OCI-LY7 (cell line): ENCODE measurements at regions not wholly inside any gene's neighbourhood (a gene's known extent, or its start where the extent isn't known, plus 50 kb on each side); places are given as distances from the start of the nearest gene placed in this dataset.

Experiments
- BruUV-seq: library from RNA; stranded (reverse); fragments of 400-500 nt; replicated peaks from 2 replicates; lab custom pipeline; 2021; lab: Mats Ljungman, UMichigan
- CTCF ChIA-PET: fragments of 300-600 bp; sonication (Branson Sonifier 250); formaldehyde crosslinking; loops from one replicate; lab custom pipeline; 2022; ENCODE audit warnings: antibody characterized with exemption; ENCODE audit not compliant: unreplicated experiment; lab: Charles Lee
- POLR2A ChIA-PET: fragments of 300-600 bp; sonication (Branson Sonifier 250); formaldehyde crosslinking; loops from one replicate; lab custom pipeline; 2022; ENCODE audit warnings: antibody characterized with exemption; lab: Charles Lee
- DNase-seq: peaks from one replicate; pipeline ENCODE4 v3.0.0-alpha.2; 2015; ENCODE audit warnings: low spot score
- H2AFZ ChIP-seq: fragments of 200-600 bp; sonication (generic), shearing (Covaris generic); 2 replicates; pipeline ENCODE4 v1.6.1; 2014; ENCODE audit warnings: mild to moderate bottlenecking, antibody characterized with exemption, low read length, moderate library complexity
- H3K27ac ChIP-seq: fragments of 200-600 bp; sonication (generic); 2 replicates; pipeline ENCODE4 v1.5.1; 2014; ENCODE audit warnings: mixed run types, low read depth, mild to moderate bottlenecking, moderate library complexity, low read length, inconsistent platforms; ENCODE audit not compliant: poor library complexity, severe bottlenecking
- H3K36me3 ChIP-seq: fragments of 200-600 bp; sonication (generic); 2 replicates; pipeline ENCODE4 v1.6.1; 2014; ENCODE audit warnings: mild to moderate bottlenecking, antibody characterized with exemption, low read length, moderate library complexity, mixed read lengths; ENCODE audit not compliant: insufficient read depth
- H3K4me1 ChIP-seq: fragments of 200-600 bp; sonication (generic); 2 replicates; pipeline ENCODE4 v1.5.1; 2014; ENCODE audit warnings: mild to moderate bottlenecking, low read length; ENCODE audit not compliant: insufficient read depth, poor library complexity, severe bottlenecking
- H3K4me2 ChIP-seq: fragments of 200-600 bp; sonication (generic); 2 replicates; pipeline ENCODE4 v1.6.1; 2014; ENCODE audit warnings: mild to moderate bottlenecking, low read length
- H3K4me3 ChIP-seq: fragments of 200-600 bp; sonication (generic); 2 replicates; pipeline ENCODE4 v1.5.1; 2014; ENCODE audit warnings: mild to moderate bottlenecking, low read depth, low read length; ENCODE audit not compliant: poor library complexity, severe bottlenecking
- H3K79me2 ChIP-seq: fragments of 200-600 bp; sonication (generic); 2 replicates; pipeline ENCODE4 v1.6.1; 2016; ENCODE audit warnings: low read depth, mild to moderate bottlenecking, low read length, moderate library complexity, mixed read lengths; ENCODE audit not compliant: insufficient read depth
- H3K9me2 ChIP-seq: fragments of 200-600 bp; sonication (generic); 2 replicates; pipeline ENCODE4 v1.6.1; 2016; ENCODE audit warnings: mild to moderate bottlenecking, low read length, mixed read lengths; ENCODE audit not compliant: insufficient read depth
- H3K9me3 ChIP-seq: fragments of 200-600 bp; sonication (generic); 2 replicates; pipeline ENCODE4 v1.6.1; 2014; ENCODE audit warnings: mild to moderate bottlenecking, mixed run types, low read length, mixed read lengths
- H4K20me1 ChIP-seq: fragments of 200-600 bp; sonication (generic); 2 replicates; pipeline ENCODE4 v1.6.1; 2014; ENCODE audit warnings: mild to moderate bottlenecking, antibody characterized with exemption, low read length, moderate library complexity, mixed read lengths; ENCODE audit not compliant: insufficient read depth
- EZH2phosphoT487 ChIP-seq: fragments of 200-600 bp; sonication (generic); IDR thresholded peaks from 2 replicates; pipeline ENCODE4 v1.6.1; 2018; ENCODE audit warnings: low read depth, borderline replicate concordance, mild to moderate bottlenecking, mixed run types, antibody characterized with exemption, low read length, moderate library complexity, mixed read lengths
- intact Hi-C: fragments of 100-400 bp; cut with micrococcal nuclease; formaldehyde crosslinking; loops from one replicate; pipeline ENCODE4 v1.10.0; 2022; ENCODE audit not compliant: unreplicated experiment
- TF ChIP-seq, protein P1 (sequence below): fragments of 200-600 bp; sonication (generic); conservative IDR thresholded peaks from 2 replicates; pipeline ENCODE4 v1.5.1; 2014; ENCODE audit warnings: mild to moderate bottlenecking, antibody characterized with exemption, low read length, moderate library complexity, mixed read lengths

DNA sequence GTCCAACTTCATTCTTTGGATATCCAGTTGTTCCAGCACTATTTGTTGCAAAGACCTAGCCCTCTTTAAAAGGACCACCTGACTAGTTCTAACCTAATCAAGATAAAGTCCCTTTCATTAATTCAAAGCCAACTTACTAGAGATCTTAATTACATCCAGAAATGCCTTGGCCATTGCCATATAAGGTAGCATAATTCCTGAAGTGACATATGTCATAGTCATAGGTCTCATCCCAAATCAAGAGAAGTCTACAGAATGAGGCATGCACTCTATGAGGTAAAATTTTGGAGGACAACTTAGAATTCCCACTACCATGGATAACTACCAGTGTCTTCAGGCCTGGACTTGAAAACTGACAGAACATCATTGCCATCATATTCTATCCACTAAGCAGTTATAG lies 420.4 kb upstream of the ID4 start:
- Histone ChIP-seq H3K4me3 (no peak overlapping the region), H3K9me3 (no peaks in the 10 kb centered on the region), H3K4me1 (no peaks in the 10 kb centered on the region), H3K4me2 (no peak overlapping the region), H3K79me2 (no peaks in the 10 kb centered on the region), H3K36me3 (no peaks in the 10 kb centered on the region), H3K9me2 (no peaks in the 10 kb centered on the region), H3K27ac (no peak overlapping the region), H2AFZ (no peak overlapping the region), H4K20me1 (no peaks in the 10 kb centered on the region)
- TF ChIP-seq, protein P1, sequence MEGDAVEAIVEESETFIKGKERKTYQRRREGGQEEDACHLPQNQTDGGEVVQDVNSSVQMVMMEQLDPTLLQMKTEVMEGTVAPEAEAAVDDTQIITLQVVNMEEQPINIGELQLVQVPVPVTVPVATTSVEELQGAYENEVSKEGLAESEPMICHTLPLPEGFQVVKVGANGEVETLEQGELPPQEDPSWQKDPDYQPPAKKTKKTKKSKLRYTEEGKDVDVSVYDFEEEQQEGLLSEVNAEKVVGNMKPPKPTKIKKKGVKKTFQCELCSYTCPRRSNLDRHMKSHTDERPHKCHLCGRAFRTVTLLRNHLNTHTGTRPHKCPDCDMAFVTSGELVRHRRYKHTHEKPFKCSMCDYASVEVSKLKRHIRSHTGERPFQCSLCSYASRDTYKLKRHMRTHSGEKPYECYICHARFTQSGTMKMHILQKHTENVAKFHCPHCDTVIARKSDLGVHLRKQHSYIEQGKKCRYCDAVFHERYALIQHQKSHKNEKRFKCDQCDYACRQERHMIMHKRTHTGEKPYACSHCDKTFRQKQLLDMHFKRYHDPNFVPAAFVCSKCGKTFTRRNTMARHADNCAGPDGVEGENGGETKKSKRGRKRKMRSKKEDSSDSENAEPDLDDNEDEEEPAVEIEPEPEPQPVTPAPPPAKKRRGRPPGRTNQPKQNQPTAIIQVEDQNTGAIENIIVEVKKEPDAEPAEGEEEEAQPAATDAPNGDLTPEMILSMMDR, result no peak
- no peak for TF ChIP-seq EZH2phosphoT487
- no TSS peak for BruUV-seq
- intact Hi-C loops, result no loop called here
- no peak for DNase-seq
- ChIA-PET POLR2A (no interaction called here), CTCF (no interaction called here)

DNA sequence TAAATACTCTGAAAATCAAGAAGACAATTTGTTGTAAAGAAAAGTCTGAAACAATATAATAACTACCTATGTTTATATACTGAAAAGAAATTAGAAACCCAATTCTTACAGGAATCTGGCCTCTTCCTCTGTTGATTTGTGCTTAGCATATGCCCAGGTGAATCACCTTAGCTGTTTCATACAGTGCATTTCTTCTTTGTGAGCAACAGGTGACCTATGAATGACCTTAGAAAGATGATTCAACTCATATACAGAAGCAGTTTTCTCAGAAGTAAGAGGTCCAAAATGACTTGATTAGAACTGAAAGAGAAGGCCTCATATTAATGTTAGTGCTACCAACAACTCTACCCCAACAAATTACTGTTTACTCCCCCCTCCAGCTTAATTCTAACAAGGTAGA lies 419.5 kb upstream of the ID4 start:
- no peak for TF ChIP-seq EZH2phosphoT487
- TF ChIP-seq, protein P1, result no peak
- CTCF ChIA-PET, result no interaction called here
- no peaks in the 10 kb centered on the region for H3K9me2 ChIP-seq
- H3K27ac ChIP-seq, result no peak overlapping the region
- no peaks in the 10 kb centered on the region for H3K36me3 ChIP-seq
- H4K20me1 ChIP-seq, result no peaks in the 10 kb centered on the region
- no peak overlapping the region for H3K4me3 ChIP-seq
- POLR2A ChIA-PET, result no interaction called here
- H3K9me3 ChIP-seq, result no peaks in the 10 kb centered on the region
- no peak overlapping the region for H3K4me2 ChIP-seq
- H3K79me2 ChIP-seq, result no peaks in the 10 kb centered on the region
- H3K4me1 ChIP-seq, result no peaks in the 10 kb centered on the region
- DNase-seq, result no peak
- intact Hi-C loops, result no loop called here
- no peak overlapping the region for H2AFZ ChIP-seq
- BruUV-seq, result no TSS peak

DNA sequence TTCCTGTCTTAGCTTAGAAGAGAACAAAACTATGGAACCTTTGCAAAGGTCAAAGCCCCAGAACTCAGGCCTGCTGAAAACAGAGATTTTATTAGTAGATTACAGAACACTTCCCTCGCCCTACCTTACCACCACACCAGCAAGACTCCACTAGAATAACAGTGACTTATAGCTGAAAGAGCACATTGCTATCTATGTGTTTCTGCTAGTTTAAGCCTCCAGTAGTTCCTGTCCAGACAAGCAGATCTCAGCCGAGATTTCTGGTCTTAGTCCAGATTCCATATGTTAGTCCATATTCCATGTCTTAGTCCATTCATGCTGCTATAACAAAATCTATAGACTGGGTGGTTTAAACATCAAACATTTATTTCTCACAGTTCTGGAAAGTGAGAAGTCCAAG lies 412.3 kb upstream of the ID4 start:
- H3K27ac ChIP-seq, result no peak overlapping the region
- DNase-seq, result no peak
- H3K4me2 ChIP-seq, result no peak overlapping the region
- no TSS peak for BruUV-seq
- ChIA-PET CTCF (no interaction called here), POLR2A (no interaction called here)
- intact Hi-C loops, result no loop called here
- no peak overlapping the region; the same call in 1 of the 2 replicates for H2AFZ ChIP-seq
- no peaks in the 10 kb centered on the region for H3K9me3 ChIP-seq
- H3K36me3 ChIP-seq, result no peaks in the 10 kb centered on the region
- H3K79me2 ChIP-seq, result no peaks in the 10 kb centered on the region
- TF ChIP-seq, protein P1, result no peak
- no peak overlapping the region for H3K4me3 ChIP-seq
- H3K9me2 ChIP-seq, result peaks cover 5% of the 10 kb centered on the region; the same call in 1 of the 2 replicates
- H4K20me1 ChIP-seq, result no peaks in the 10 kb centered on the region
- no peaks in the 10 kb centered on the region for H3K4me1 ChIP-seq
